ENCODE measurements at regions not wholly inside any gene's neighbourhood (a gene's known extent, or its start where the extent isn't known, plus 50 kb on each side); places are given as distances from the start of the nearest gene placed in this dataset.

DNA sequence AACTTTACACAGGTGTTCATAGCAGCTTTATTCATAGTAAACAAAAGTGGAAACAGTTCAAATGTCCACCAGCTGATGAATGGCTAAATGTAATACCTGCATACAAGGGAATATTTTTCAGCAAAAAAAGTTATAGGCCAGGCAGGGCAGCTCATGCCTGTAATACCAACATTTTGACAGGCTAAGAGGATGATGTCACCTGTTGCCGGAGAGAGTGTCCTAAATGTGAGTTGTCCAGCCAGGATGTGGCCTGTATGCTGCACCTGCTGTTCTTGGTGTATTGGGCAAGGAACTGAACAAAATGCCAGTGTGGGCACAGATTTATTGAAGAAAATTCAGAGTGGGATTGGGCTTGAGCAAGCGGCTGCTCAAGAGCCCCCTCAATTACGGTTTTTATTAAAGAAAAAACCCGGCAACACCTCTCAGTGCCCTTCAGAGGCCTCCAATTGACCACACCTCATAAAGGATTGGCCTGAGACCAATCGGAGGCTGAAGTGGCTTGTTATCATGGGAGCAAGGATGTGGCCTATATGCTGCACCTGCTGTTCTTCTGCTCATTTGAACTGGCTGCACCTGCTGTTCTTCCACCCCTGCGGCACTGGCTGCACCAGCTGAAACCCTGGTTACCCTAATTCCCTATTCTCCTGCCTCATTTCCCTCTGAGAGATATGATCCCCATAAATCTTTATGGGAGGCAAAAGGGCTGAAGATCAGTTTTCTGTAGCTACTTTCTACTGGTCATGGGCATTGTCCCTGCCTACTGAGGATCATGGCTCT, 129.8 kb downstream of the GPCPD1 start:
- no peak for TF ChIP-seq TCF12 (IDR thresholded peaks at IDR 0.05)
- peak; percentile 91 for TF ChIP-seq RFX5 (IDR thresholded peaks at IDR 0.05; ENCODE audit: low read length)
- TF ChIP-seq, protein P1, sequence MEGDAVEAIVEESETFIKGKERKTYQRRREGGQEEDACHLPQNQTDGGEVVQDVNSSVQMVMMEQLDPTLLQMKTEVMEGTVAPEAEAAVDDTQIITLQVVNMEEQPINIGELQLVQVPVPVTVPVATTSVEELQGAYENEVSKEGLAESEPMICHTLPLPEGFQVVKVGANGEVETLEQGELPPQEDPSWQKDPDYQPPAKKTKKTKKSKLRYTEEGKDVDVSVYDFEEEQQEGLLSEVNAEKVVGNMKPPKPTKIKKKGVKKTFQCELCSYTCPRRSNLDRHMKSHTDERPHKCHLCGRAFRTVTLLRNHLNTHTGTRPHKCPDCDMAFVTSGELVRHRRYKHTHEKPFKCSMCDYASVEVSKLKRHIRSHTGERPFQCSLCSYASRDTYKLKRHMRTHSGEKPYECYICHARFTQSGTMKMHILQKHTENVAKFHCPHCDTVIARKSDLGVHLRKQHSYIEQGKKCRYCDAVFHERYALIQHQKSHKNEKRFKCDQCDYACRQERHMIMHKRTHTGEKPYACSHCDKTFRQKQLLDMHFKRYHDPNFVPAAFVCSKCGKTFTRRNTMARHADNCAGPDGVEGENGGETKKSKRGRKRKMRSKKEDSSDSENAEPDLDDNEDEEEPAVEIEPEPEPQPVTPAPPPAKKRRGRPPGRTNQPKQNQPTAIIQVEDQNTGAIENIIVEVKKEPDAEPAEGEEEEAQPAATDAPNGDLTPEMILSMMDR (IDR thresholded peaks at IDR 0.05) = no peak
- TF ChIP-seq, protein P2, sequence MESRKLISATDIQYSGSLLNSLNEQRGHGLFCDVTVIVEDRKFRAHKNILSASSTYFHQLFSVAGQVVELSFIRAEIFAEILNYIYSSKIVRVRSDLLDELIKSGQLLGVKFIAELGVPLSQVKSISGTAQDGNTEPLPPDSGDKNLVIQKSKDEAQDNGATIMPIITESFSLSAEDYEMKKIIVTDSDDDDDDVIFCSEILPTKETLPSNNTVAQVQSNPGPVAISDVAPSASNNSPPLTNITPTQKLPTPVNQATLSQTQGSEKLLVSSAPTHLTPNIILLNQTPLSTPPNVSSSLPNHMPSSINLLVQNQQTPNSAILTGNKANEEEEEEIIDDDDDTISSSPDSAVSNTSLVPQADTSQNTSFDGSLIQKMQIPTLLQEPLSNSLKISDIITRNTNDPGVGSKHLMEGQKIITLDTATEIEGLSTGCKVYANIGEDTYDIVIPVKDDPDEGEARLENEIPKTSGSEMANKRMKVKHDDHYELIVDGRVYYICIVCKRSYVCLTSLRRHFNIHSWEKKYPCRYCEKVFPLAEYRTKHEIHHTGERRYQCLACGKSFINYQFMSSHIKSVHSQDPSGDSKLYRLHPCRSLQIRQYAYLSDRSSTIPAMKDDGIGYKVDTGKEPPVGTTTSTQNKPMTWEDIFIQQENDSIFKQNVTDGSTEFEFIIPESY (IDR thresholded peaks at IDR 0.05; ENCODE audit: borderline replicate concordance, low read depth) = no peak
- no peak for TF ChIP-seq GABPA (IDR thresholded peaks at IDR 0.05; ENCODE audit: low read depth)
- TF ChIP-seq, protein P3, sequence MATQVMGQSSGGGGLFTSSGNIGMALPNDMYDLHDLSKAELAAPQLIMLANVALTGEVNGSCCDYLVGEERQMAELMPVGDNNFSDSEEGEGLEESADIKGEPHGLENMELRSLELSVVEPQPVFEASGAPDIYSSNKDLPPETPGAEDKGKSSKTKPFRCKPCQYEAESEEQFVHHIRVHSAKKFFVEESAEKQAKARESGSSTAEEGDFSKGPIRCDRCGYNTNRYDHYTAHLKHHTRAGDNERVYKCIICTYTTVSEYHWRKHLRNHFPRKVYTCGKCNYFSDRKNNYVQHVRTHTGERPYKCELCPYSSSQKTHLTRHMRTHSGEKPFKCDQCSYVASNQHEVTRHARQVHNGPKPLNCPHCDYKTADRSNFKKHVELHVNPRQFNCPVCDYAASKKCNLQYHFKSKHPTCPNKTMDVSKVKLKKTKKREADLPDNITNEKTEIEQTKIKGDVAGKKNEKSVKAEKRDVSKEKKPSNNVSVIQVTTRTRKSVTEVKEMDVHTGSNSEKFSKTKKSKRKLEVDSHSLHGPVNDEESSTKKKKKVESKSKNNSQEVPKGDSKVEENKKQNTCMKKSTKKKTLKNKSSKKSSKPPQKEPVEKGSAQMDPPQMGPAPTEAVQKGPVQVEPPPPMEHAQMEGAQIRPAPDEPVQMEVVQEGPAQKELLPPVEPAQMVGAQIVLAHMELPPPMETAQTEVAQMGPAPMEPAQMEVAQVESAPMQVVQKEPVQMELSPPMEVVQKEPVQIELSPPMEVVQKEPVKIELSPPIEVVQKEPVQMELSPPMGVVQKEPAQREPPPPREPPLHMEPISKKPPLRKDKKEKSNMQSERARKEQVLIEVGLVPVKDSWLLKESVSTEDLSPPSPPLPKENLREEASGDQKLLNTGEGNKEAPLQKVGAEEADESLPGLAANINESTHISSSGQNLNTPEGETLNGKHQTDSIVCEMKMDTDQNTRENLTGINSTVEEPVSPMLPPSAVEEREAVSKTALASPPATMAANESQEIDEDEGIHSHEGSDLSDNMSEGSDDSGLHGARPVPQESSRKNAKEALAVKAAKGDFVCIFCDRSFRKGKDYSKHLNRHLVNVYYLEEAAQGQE (IDR thresholded peaks at IDR 0.05; ENCODE audit: low read depth, low read length) = no peak
- TF ChIP-seq EP300 (IDR thresholded peaks at IDR 0.05; ENCODE audit: borderline replicate concordance in 1 of 2, low read depth in 1 of 2, low read length in 1 of 2) = no peak
- TF ChIP-seq SMC3 (IDR thresholded peaks at IDR 0.05; ENCODE audit: low read depth, low read length) = no peak
- no peak for TF ChIP-seq POLR2AphosphoS5 (IDR thresholded peaks at IDR 0.05; ENCODE audit: low read depth, low read length)
- no peak for TF ChIP-seq SIN3A (IDR thresholded peaks at IDR 0.05; ENCODE audit: borderline replicate concordance, low read depth, low read length)

Measured in SK-N-SH (cell line).